B cell (primary cell): ENCODE measurements at regions not wholly inside any gene's neighbourhood (a gene's known extent, or its start where the extent isn't known, plus 50 kb on each side); places are given as distances from the start of the nearest gene placed in this dataset.

Experiments used
- EZH2 ChIP-seq: IDR thresholded peaks from 2 replicates; pipeline ENCODE4 v1.6.1; 2012; ENCODE audit warnings: borderline replicate concordance, low read depth, mild to moderate bottlenecking, moderate library complexity, low read length; ENCODE audit not compliant: insufficient read depth, poor library complexity, severe bottlenecking
- TF ChIP-seq, protein P1 (sequence below): fragments of 200-600 bp; IDR thresholded peaks from one replicate; pipeline ENCODE4 v1.8.0; 2022; ENCODE audit warnings: antibody characterized with exemption, mild to moderate bottlenecking

DNA sequence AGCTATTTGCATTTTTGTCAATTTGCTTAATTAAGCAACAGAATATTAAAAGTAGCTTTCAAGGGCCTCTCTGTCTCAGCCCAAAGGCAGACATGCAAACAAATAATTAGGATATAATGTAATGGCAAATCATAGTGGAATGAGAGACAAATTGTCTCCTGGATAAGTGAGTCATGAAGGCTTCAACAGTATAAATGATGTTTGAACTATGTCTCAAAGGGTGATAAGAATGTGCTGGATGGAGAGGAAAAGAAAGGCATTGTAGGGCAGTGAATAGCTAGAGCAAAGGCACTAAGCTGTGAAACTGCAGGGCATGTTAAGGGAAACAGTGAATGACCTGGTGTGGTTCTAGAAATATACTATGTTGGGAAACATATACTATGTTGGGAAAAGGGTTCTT is 53.5 kb upstream of the PPP1R12A start:
- TF ChIP-seq, protein P1, sequence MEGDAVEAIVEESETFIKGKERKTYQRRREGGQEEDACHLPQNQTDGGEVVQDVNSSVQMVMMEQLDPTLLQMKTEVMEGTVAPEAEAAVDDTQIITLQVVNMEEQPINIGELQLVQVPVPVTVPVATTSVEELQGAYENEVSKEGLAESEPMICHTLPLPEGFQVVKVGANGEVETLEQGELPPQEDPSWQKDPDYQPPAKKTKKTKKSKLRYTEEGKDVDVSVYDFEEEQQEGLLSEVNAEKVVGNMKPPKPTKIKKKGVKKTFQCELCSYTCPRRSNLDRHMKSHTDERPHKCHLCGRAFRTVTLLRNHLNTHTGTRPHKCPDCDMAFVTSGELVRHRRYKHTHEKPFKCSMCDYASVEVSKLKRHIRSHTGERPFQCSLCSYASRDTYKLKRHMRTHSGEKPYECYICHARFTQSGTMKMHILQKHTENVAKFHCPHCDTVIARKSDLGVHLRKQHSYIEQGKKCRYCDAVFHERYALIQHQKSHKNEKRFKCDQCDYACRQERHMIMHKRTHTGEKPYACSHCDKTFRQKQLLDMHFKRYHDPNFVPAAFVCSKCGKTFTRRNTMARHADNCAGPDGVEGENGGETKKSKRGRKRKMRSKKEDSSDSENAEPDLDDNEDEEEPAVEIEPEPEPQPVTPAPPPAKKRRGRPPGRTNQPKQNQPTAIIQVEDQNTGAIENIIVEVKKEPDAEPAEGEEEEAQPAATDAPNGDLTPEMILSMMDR, result no peak
- no peak for TF ChIP-seq EZH2
